ENCODE measurements at regions not wholly inside any gene's neighbourhood (a gene's known extent, or its start where the extent isn't known, plus 50 kb on each side); places are given as distances from the start of the nearest gene placed in this dataset.

GRCh38 chr2:137873536-137874244 is 90.6 kb upstream of the HNMT start:
- Histone ChIP-seq H3K4me3 (replicated peaks in 1 of 4; ENCODE audit: control extremely low read depth in 1 of 4, insufficient read depth in 1 of 4, low read depth in 3 of 4, low read length in 4 of 4) (no peak overlapping the region), H3K36me3 (ENCODE audit: control insufficient read depth, insufficient read depth, low read length) (no peaks in the 10 kb centered on the region), H3K4me1 (ENCODE audit: control insufficient read depth, extremely low read depth, insufficient read depth, low read length) (no peaks in the 10 kb centered on the region)

GRCh38 chr2:137879121-137879520 is 85.2 kb upstream of the HNMT start:
- H3K36me3 ChIP-seq (ENCODE audit: control insufficient read depth, insufficient read depth, low read length): no peaks in the 10 kb centered on the region
- H3K9ac ChIP-seq (ENCODE audit: insufficient read depth, low read length): no peak overlapping the region
- H3K4me1 ChIP-seq (ENCODE audit: control insufficient read depth, extremely low read depth, insufficient read depth, low read length): no peaks in the 10 kb centered on the region
- no peak overlapping the region for H2AFZ ChIP-seq (ENCODE audit: low read length)
- TF ChIP-seq EZH2 (IDR thresholded peaks at IDR 0.05; ENCODE audit: low read length, missing control alignments) (no peak), CTCF (conservative IDR thresholded peaks at IDR 0.05 in 1 of 2, IDR thresholded peaks at IDR 0.05 in 1 of 2; ENCODE audit: low read depth in 1 of 2, low read length in 2 of 2) (no peak)
- H4K20me1 ChIP-seq (ENCODE audit: control insufficient read depth, extremely low read depth, insufficient read depth, low read length): no peaks in the 10 kb centered on the region
- DNase-seq (ENCODE audit: low read depth in 2 of 2): no peak
- H3K27me3 ChIP-seq (ENCODE audit: control insufficient read depth, insufficient read depth, low read length): no peaks in the 10 kb centered on the region
- H3K4me2 ChIP-seq (ENCODE audit: extremely low read depth, insufficient read depth, low read length): no peak overlapping the region
- no peaks in the 10 kb centered on the region for H3K79me2 ChIP-seq (ENCODE audit: control insufficient read depth, insufficient read depth, low read length)
- no peaks in the 10 kb centered on the region for H3K9me3 ChIP-seq (ENCODE audit: control insufficient read depth, insufficient read depth, low read depth, low read length)
- H3K27ac ChIP-seq (ENCODE audit: insufficient read depth, low read length): no peak overlapping the region
- H3K4me3 ChIP-seq (replicated peaks in 1 of 4; ENCODE audit: control extremely low read depth in 1 of 4, insufficient read depth in 1 of 4, low read depth in 3 of 4, low read length in 4 of 4): no peak overlapping the region

More at GRCh38 chr2:137873536-137874244, 90.6 kb upstream of the HNMT start:
- no peak overlapping the region for H3K27ac ChIP-seq (ENCODE audit: insufficient read depth, low read length)
- H2AFZ ChIP-seq (ENCODE audit: low read length): no peak overlapping the region
- H4K20me1 ChIP-seq (ENCODE audit: control insufficient read depth, extremely low read depth, insufficient read depth, low read length): no peaks in the 10 kb centered on the region
- TF ChIP-seq EZH2 (IDR thresholded peaks at IDR 0.05; ENCODE audit: low read length, missing control alignments) (no peak), CTCF (conservative IDR thresholded peaks at IDR 0.05 in 1 of 2, IDR thresholded peaks at IDR 0.05 in 1 of 2; ENCODE audit: low read depth in 1 of 2, low read length in 2 of 2) (no peak)
- H3K9ac ChIP-seq (ENCODE audit: insufficient read depth, low read length): no peak overlapping the region
- H3K79me2 ChIP-seq (ENCODE audit: control insufficient read depth, insufficient read depth, low read length): no peaks in the 10 kb centered on the region
- H3K27me3 ChIP-seq (ENCODE audit: control insufficient read depth, insufficient read depth, low read length): no peaks in the 10 kb centered on the region
- no peak for DNase-seq (ENCODE audit: low read depth in 2 of 2)
- no peaks in the 10 kb centered on the region for H3K9me3 ChIP-seq (ENCODE audit: control insufficient read depth, insufficient read depth, low read depth, low read length)
- H3K4me2 ChIP-seq (ENCODE audit: extremely low read depth, insufficient read depth, low read length): no peak overlapping the region

GRCh38 chr2:137881711-137882110 is 82.6 kb upstream of the HNMT start:
- Histone ChIP-seq H3K27me3 (ENCODE audit: control insufficient read depth, insufficient read depth, low read length) (no peaks in the 10 kb centered on the region), H3K9me3 (ENCODE audit: control insufficient read depth, insufficient read depth, low read depth, low read length) (no peaks in the 10 kb centered on the region), H3K4me2 (ENCODE audit: extremely low read depth, insufficient read depth, low read length) (no peak overlapping the region), H3K9ac (ENCODE audit: insufficient read depth, low read length) (no peak overlapping the region), H4K20me1 (ENCODE audit: control insufficient read depth, extremely low read depth, insufficient read depth, low read length) (no peaks in the 10 kb centered on the region), H3K79me2 (ENCODE audit: control insufficient read depth, insufficient read depth, low read length) (no peaks in the 10 kb centered on the region), H3K27ac (ENCODE audit: insufficient read depth, low read length) (no peak overlapping the region), H3K4me3 (replicated peaks in 1 of 4; ENCODE audit: control extremely low read depth in 1 of 4, insufficient read depth in 1 of 4, low read depth in 3 of 4, low read length in 4 of 4) (no peak overlapping the region), H3K36me3 (ENCODE audit: control insufficient read depth, insufficient read depth, low read length) (no peaks in the 10 kb centered on the region), H2AFZ (ENCODE audit: low read length) (no peak overlapping the region), H3K4me1 (ENCODE audit: control insufficient read depth, extremely low read depth, insufficient read depth, low read length) (no peaks in the 10 kb centered on the region)
- DNase-seq (ENCODE audit: low read depth in 2 of 2): no peak
- TF ChIP-seq EZH2 (IDR thresholded peaks at IDR 0.05; ENCODE audit: low read length, missing control alignments) (no peak), CTCF (conservative IDR thresholded peaks at IDR 0.05 in 1 of 2, IDR thresholded peaks at IDR 0.05 in 1 of 2; ENCODE audit: low read depth in 1 of 2, low read length in 2 of 2) (no peak)
